ENCODE measurements at regions not wholly inside any gene's neighbourhood (a gene's known extent, or its start where the extent isn't known, plus 50 kb on each side); places are given as distances from the start of the nearest gene placed in this dataset.

GRCh38 chr9:118586978-118587377 is 782.3 kb downstream of the BRINP1 start:
- Histone ChIP-seq H3K9ac (ENCODE audit: low read length in 2 of 2) (no peak overlapping the region), H3K4me1 (ENCODE audit: control insufficient read depth, insufficient read depth, low read length) (no peaks in the 10 kb centered on the region), H3K36me3 (ENCODE audit: control insufficient read depth in 2 of 2, insufficient read depth in 2 of 2, low read length in 2 of 2) (no peaks in the 10 kb centered on the region), H3K9me3 (ENCODE audit: control insufficient read depth in 2 of 2, low read length in 2 of 2) (no peaks in the 10 kb centered on the region), H3K27me3 (ENCODE audit: control insufficient read depth in 1 of 2, insufficient read depth in 2 of 2, low read length in 2 of 2) (no peaks in the 10 kb centered on the region), H3K27ac (ENCODE audit: low read length) (no peak overlapping the region), H3K4me3 (ENCODE audit: low read length in 2 of 2) (no peak overlapping the region)

GRCh38 chr9:118594428-118594827 is 774.8 kb downstream of the BRINP1 start:
- H3K27ac ChIP-seq (ENCODE audit: low read length), result no peak overlapping the region
- no peak overlapping the region for H3K4me3 ChIP-seq (ENCODE audit: low read length in 2 of 2)
- no peaks in the 10 kb centered on the region for H3K36me3 ChIP-seq (ENCODE audit: control insufficient read depth in 2 of 2, insufficient read depth in 2 of 2, low read length in 2 of 2)
- H3K9ac ChIP-seq (ENCODE audit: low read length in 2 of 2), result no peak overlapping the region
- no peaks in the 10 kb centered on the region for H3K27me3 ChIP-seq (ENCODE audit: control insufficient read depth in 1 of 2, insufficient read depth in 2 of 2, low read length in 2 of 2)
- no peaks in the 10 kb centered on the region for H3K4me1 ChIP-seq (ENCODE audit: control insufficient read depth, insufficient read depth, low read length)
- H3K9me3 ChIP-seq (ENCODE audit: control insufficient read depth in 2 of 2, low read length in 2 of 2), result no peaks in the 10 kb centered on the region

- Histone ChIP-seq H3K9me3 (ENCODE audit: control insufficient read depth in 2 of 2, low read length in 2 of 2) (no peaks in the 10 kb centered on the region), H3K9ac (ENCODE audit: low read length in 2 of 2) (no peak overlapping the region), H3K4me1 (ENCODE audit: control insufficient read depth, insufficient read depth, low read length) (no peaks in the 10 kb centered on the region)
Observed at GRCh38 chr9:118595719-118596305, 773.4 kb downstream of the BRINP1 start.

GRCh38 chr9:118596374-118597015 is 772.7 kb downstream of the BRINP1 start:
- Histone ChIP-seq H3K9ac (ENCODE audit: low read length in 2 of 2) (no peak overlapping the region), H3K9me3 (ENCODE audit: control insufficient read depth in 2 of 2, low read length in 2 of 2) (no peaks in the 10 kb centered on the region), H3K27me3 (ENCODE audit: control insufficient read depth in 1 of 2, insufficient read depth in 2 of 2, low read length in 2 of 2) (no peaks in the 10 kb centered on the region), H3K27ac (ENCODE audit: low read length) (no peak overlapping the region), H3K4me1 (ENCODE audit: control insufficient read depth, insufficient read depth, low read length) (no peaks in the 10 kb centered on the region), H3K36me3 (ENCODE audit: control insufficient read depth in 2 of 2, insufficient read depth in 2 of 2, low read length in 2 of 2) (no peaks in the 10 kb centered on the region), H3K4me3 (ENCODE audit: low read length in 2 of 2) (no peak overlapping the region)

More at GRCh38 chr9:118595719-118596305, 773.4 kb downstream of the BRINP1 start:
- H3K4me3 ChIP-seq (ENCODE audit: low read length in 2 of 2), result no peak overlapping the region
- H3K27me3 ChIP-seq (ENCODE audit: control insufficient read depth in 1 of 2, insufficient read depth in 2 of 2, low read length in 2 of 2), result no peaks in the 10 kb centered on the region
- no peak overlapping the region for H3K27ac ChIP-seq (ENCODE audit: low read length)
- no peaks in the 10 kb centered on the region for H3K36me3 ChIP-seq (ENCODE audit: control insufficient read depth in 2 of 2, insufficient read depth in 2 of 2, low read length in 2 of 2)

GRCh38 chr9:118606668-118607067 is 762.6 kb downstream of the BRINP1 start:
- Histone ChIP-seq H3K27ac (ENCODE audit: low read length) (no peak overlapping the region), H3K4me1 (ENCODE audit: control insufficient read depth, insufficient read depth, low read length) (no peaks in the 10 kb centered on the region), H3K4me3 (ENCODE audit: low read length in 2 of 2) (no peak overlapping the region), H3K36me3 (ENCODE audit: control insufficient read depth in 2 of 2, insufficient read depth in 2 of 2, low read length in 2 of 2) (no peaks in the 10 kb centered on the region), H3K9ac (ENCODE audit: low read length in 2 of 2) (no peak overlapping the region), H3K9me3 (ENCODE audit: control insufficient read depth in 2 of 2, low read length in 2 of 2) (no peaks in the 10 kb centered on the region), H3K27me3 (ENCODE audit: control insufficient read depth in 1 of 2, insufficient read depth in 2 of 2, low read length in 2 of 2) (no peaks in the 10 kb centered on the region)

- Histone ChIP-seq H3K4me1 (ENCODE audit: control insufficient read depth, insufficient read depth, low read length) (no peaks in the 10 kb centered on the region), H3K27ac (ENCODE audit: low read length) (no peak overlapping the region), H3K9ac (ENCODE audit: low read length in 2 of 2) (no peak overlapping the region), H3K27me3 (ENCODE audit: control insufficient read depth in 1 of 2, insufficient read depth in 2 of 2, low read length in 2 of 2) (no peaks in the 10 kb centered on the region), H3K9me3 (ENCODE audit: control insufficient read depth in 2 of 2, low read length in 2 of 2) (no peaks in the 10 kb centered on the region), H3K36me3 (ENCODE audit: control insufficient read depth in 2 of 2, insufficient read depth in 2 of 2, low read length in 2 of 2) (no peaks in the 10 kb centered on the region), H3K4me3 (ENCODE audit: low read length in 2 of 2) (no peak overlapping the region)
Observed at GRCh38 chr9:118609355-118610044, 759.7 kb downstream of the BRINP1 start.

- Histone ChIP-seq H3K9me3 (ENCODE audit: control insufficient read depth in 2 of 2, low read length in 2 of 2) (no peaks in the 10 kb centered on the region), H3K4me1 (ENCODE audit: control insufficient read depth, insufficient read depth, low read length) (no peaks in the 10 kb centered on the region), H3K9ac (ENCODE audit: low read length in 2 of 2) (no peak overlapping the region), H3K27me3 (ENCODE audit: control insufficient read depth in 1 of 2, insufficient read depth in 2 of 2, low read length in 2 of 2) (no peaks in the 10 kb centered on the region), H3K27ac (ENCODE audit: low read length) (no peak overlapping the region), H3K36me3 (ENCODE audit: control insufficient read depth in 2 of 2, insufficient read depth in 2 of 2, low read length in 2 of 2) (no peaks in the 10 kb centered on the region), H3K4me3 (ENCODE audit: low read length in 2 of 2) (no peak overlapping the region)
Observed at GRCh38 chr9:118612201-118612600, 757.0 kb downstream of the BRINP1 start.

- Histone ChIP-seq H3K9me3 (ENCODE audit: control insufficient read depth in 2 of 2, low read length in 2 of 2) (no peaks in the 10 kb centered on the region), H3K4me1 (ENCODE audit: control insufficient read depth, insufficient read depth, low read length) (no peaks in the 10 kb centered on the region), H3K27ac (ENCODE audit: low read length) (no peak overlapping the region), H3K4me3 (ENCODE audit: low read length in 2 of 2) (no peak overlapping the region), H3K27me3 (ENCODE audit: control insufficient read depth in 1 of 2, insufficient read depth in 2 of 2, low read length in 2 of 2) (no peaks in the 10 kb centered on the region), H3K36me3 (ENCODE audit: control insufficient read depth in 2 of 2, insufficient read depth in 2 of 2, low read length in 2 of 2) (no peaks in the 10 kb centered on the region), H3K9ac (ENCODE audit: low read length in 2 of 2) (no peak overlapping the region)
Observed at GRCh38 chr9:118613996-118614395, 755.2 kb downstream of the BRINP1 start.

- Histone ChIP-seq H3K4me3 (ENCODE audit: low read length in 2 of 2) (no peak overlapping the region), H3K27ac (ENCODE audit: low read length) (no peak overlapping the region), H3K4me1 (ENCODE audit: control insufficient read depth, insufficient read depth, low read length) (no peaks in the 10 kb centered on the region), H3K9me3 (ENCODE audit: control insufficient read depth in 2 of 2, low read length in 2 of 2) (no peaks in the 10 kb centered on the region), H3K9ac (ENCODE audit: low read length in 2 of 2) (no peak overlapping the region), H3K36me3 (ENCODE audit: control insufficient read depth in 2 of 2, insufficient read depth in 2 of 2, low read length in 2 of 2) (no peaks in the 10 kb centered on the region), H3K27me3 (ENCODE audit: control insufficient read depth in 1 of 2, insufficient read depth in 2 of 2, low read length in 2 of 2) (no peaks in the 10 kb centered on the region)
Observed at GRCh38 chr9:118618084-118618483, 751.2 kb downstream of the BRINP1 start.

GRCh38 chr9:118618849-118619248 is 750.4 kb downstream of the BRINP1 start:
- Histone ChIP-seq H3K4me3 (ENCODE audit: low read length in 2 of 2) (no peak overlapping the region), H3K4me1 (ENCODE audit: control insufficient read depth, insufficient read depth, low read length) (no peaks in the 10 kb centered on the region), H3K27ac (ENCODE audit: low read length) (no peak overlapping the region), H3K27me3 (ENCODE audit: control insufficient read depth in 1 of 2, insufficient read depth in 2 of 2, low read length in 2 of 2) (no peaks in the 10 kb centered on the region), H3K9ac (ENCODE audit: low read length in 2 of 2) (no peak overlapping the region), H3K9me3 (ENCODE audit: control insufficient read depth in 2 of 2, low read length in 2 of 2) (no peaks in the 10 kb centered on the region), H3K36me3 (ENCODE audit: control insufficient read depth in 2 of 2, insufficient read depth in 2 of 2, low read length in 2 of 2) (no peaks in the 10 kb centered on the region)

GRCh38 chr9:118624608-118625007 is 744.6 kb downstream of the BRINP1 start:
- Histone ChIP-seq H3K4me3 (ENCODE audit: low read length in 2 of 2) (no peak overlapping the region), H3K9ac (ENCODE audit: low read length in 2 of 2) (no peak overlapping the region), H3K4me1 (ENCODE audit: control insufficient read depth, insufficient read depth, low read length) (no peaks in the 10 kb centered on the region), H3K27me3 (ENCODE audit: control insufficient read depth in 1 of 2, insufficient read depth in 2 of 2, low read length in 2 of 2) (no peaks in the 10 kb centered on the region), H3K9me3 (ENCODE audit: control insufficient read depth in 2 of 2, low read length in 2 of 2) (no peaks in the 10 kb centered on the region), H3K36me3 (ENCODE audit: control insufficient read depth in 2 of 2, insufficient read depth in 2 of 2, low read length in 2 of 2) (no peaks in the 10 kb centered on the region), H3K27ac (ENCODE audit: low read length) (no peak overlapping the region)

All from stomach smooth muscle (tissue), 2 donors.